ENCODE measurements at regions not wholly inside any gene's neighbourhood (a gene's known extent, or its start where the extent isn't known, plus 50 kb on each side); places are given as distances from the start of the nearest gene placed in this dataset.

GRCh38 chr4:152091405-152091804, 330.6 kb upstream of the GATB start:
- Histone ChIP-seq H3K4me1 (ENCODE audit: control insufficient read depth in 2 of 2, insufficient read depth in 2 of 2, low read length in 2 of 2) (peaks cover 8 to 16% of the 10 kb centered on the region in 2 donors), H3K27ac (ENCODE audit: low read depth in 2 of 2, low read length in 2 of 2) (no peak overlapping the region), H3K27me3 (ENCODE audit: control insufficient read depth in 2 of 2, insufficient read depth in 2 of 2, low read length in 2 of 2) (no peaks in the 10 kb centered on the region), H3K9ac (ENCODE audit: low read depth in 1 of 2, low read length in 2 of 2) (no peak overlapping the region), H3K9me3 (ENCODE audit: control insufficient read depth in 2 of 2, low read length in 2 of 2) (no peaks in the 10 kb centered on the region), H3K4me3 (ENCODE audit: low read length in 2 of 2) (no peak overlapping the region), H3K36me3 (ENCODE audit: control insufficient read depth in 2 of 2, insufficient read depth in 2 of 2, low read length in 2 of 2) (no peaks in the 10 kb centered on the region)

GRCh38 chr4:152090543-152090942, 329.7 kb upstream of the GATB start:
- no peaks in the 10 kb centered on the region for H3K36me3 ChIP-seq (ENCODE audit: control insufficient read depth in 2 of 2, insufficient read depth in 2 of 2, low read length in 2 of 2)
- no peak overlapping the region for H3K27ac ChIP-seq (ENCODE audit: low read depth in 2 of 2, low read length in 2 of 2)
- H3K27me3 ChIP-seq (ENCODE audit: control insufficient read depth in 2 of 2, insufficient read depth in 2 of 2, low read length in 2 of 2), result no peaks in the 10 kb centered on the region
- peaks cover 8 to 12% of the 10 kb centered on the region in 2 donors for H3K4me1 ChIP-seq (ENCODE audit: control insufficient read depth in 2 of 2, insufficient read depth in 2 of 2, low read length in 2 of 2)
- H3K9ac ChIP-seq (ENCODE audit: low read depth in 1 of 2, low read length in 2 of 2), result no peak overlapping the region
- no peak overlapping the region for H3K4me3 ChIP-seq (ENCODE audit: low read length in 2 of 2)
- no peaks in the 10 kb centered on the region for H3K9me3 ChIP-seq (ENCODE audit: control insufficient read depth in 2 of 2, low read length in 2 of 2)

GRCh38 chr4:152089584-152089983, 328.8 kb upstream of the GATB start:
- H3K27me3 ChIP-seq (ENCODE audit: control insufficient read depth in 2 of 2, insufficient read depth in 2 of 2, low read length in 2 of 2), result no peaks in the 10 kb centered on the region
- H3K9ac ChIP-seq (ENCODE audit: low read depth in 1 of 2, low read length in 2 of 2), result no peak overlapping the region
- peaks cover 5 to 6% of the 10 kb centered on the region in 2 donors for H3K4me1 ChIP-seq (ENCODE audit: control insufficient read depth in 2 of 2, insufficient read depth in 2 of 2, low read length in 2 of 2)
- H3K9me3 ChIP-seq (ENCODE audit: control insufficient read depth in 2 of 2, low read length in 2 of 2), result no peaks in the 10 kb centered on the region
- H3K4me3 ChIP-seq (ENCODE audit: low read length in 2 of 2), result no peak overlapping the region
- H3K27ac ChIP-seq (ENCODE audit: low read depth in 2 of 2, low read length in 2 of 2), result no peak overlapping the region
- no peaks in the 10 kb centered on the region for H3K36me3 ChIP-seq (ENCODE audit: control insufficient read depth in 2 of 2, insufficient read depth in 2 of 2, low read length in 2 of 2)

- no peak overlapping the region for H3K9ac ChIP-seq (ENCODE audit: low read depth in 1 of 2, low read length in 2 of 2)
- H3K27me3 ChIP-seq (ENCODE audit: control insufficient read depth in 2 of 2, insufficient read depth in 2 of 2, low read length in 2 of 2), result no peaks in the 10 kb centered on the region
- no peak overlapping the region for H3K4me3 ChIP-seq (ENCODE audit: low read length in 2 of 2)
- H3K4me1 ChIP-seq (ENCODE audit: control insufficient read depth in 2 of 2, insufficient read depth in 2 of 2, low read length in 2 of 2), result no peaks in the 10 kb centered on the region
- no peaks in the 10 kb centered on the region for H3K9me3 ChIP-seq (ENCODE audit: control insufficient read depth in 2 of 2, low read length in 2 of 2)
- H3K27ac ChIP-seq (ENCODE audit: low read depth in 2 of 2, low read length in 2 of 2), result no peak overlapping the region
- H3K36me3 ChIP-seq (ENCODE audit: control insufficient read depth in 2 of 2, insufficient read depth in 2 of 2, low read length in 2 of 2), result no peaks in the 10 kb centered on the region
Measured at GRCh38 chr4:152087335-152087734, 326.5 kb upstream of the GATB start.

- Histone ChIP-seq H3K9me3 (ENCODE audit: control insufficient read depth in 2 of 2, low read length in 2 of 2) (no peaks in the 10 kb centered on the region), H3K27ac (ENCODE audit: low read depth in 2 of 2, low read length in 2 of 2) (no peak overlapping the region), H3K27me3 (ENCODE audit: control insufficient read depth in 2 of 2, insufficient read depth in 2 of 2, low read length in 2 of 2) (no peaks in the 10 kb centered on the region), H3K4me3 (ENCODE audit: low read length in 2 of 2) (no peak overlapping the region), H3K9ac (ENCODE audit: low read depth in 1 of 2, low read length in 2 of 2) (no peak overlapping the region), H3K36me3 (ENCODE audit: control insufficient read depth in 2 of 2, insufficient read depth in 2 of 2, low read length in 2 of 2) (no peaks in the 10 kb centered on the region), H3K4me1 (ENCODE audit: control insufficient read depth in 2 of 2, insufficient read depth in 2 of 2, low read length in 2 of 2) (no peaks in the 10 kb centered on the region)
Measured at GRCh38 chr4:152085657-152086056, 324.9 kb upstream of the GATB start.

GRCh38 chr4:152083338-152083737, 322.5 kb upstream of the GATB start:
- Histone ChIP-seq H3K4me3 (ENCODE audit: low read length in 2 of 2) (no peak overlapping the region), H3K27me3 (ENCODE audit: control insufficient read depth in 2 of 2, insufficient read depth in 2 of 2, low read length in 2 of 2) (no peaks in the 10 kb centered on the region), H3K9me3 (ENCODE audit: control insufficient read depth in 2 of 2, low read length in 2 of 2) (no peaks in the 10 kb centered on the region), H3K4me1 (ENCODE audit: control insufficient read depth in 2 of 2, insufficient read depth in 2 of 2, low read length in 2 of 2) (no peaks in the 10 kb centered on the region), H3K9ac (ENCODE audit: low read depth in 1 of 2, low read length in 2 of 2) (no peak overlapping the region), H3K27ac (ENCODE audit: low read depth in 2 of 2, low read length in 2 of 2) (no peak overlapping the region), H3K36me3 (ENCODE audit: control insufficient read depth in 2 of 2, insufficient read depth in 2 of 2, low read length in 2 of 2) (no peaks in the 10 kb centered on the region)

- Histone ChIP-seq H3K27ac (ENCODE audit: low read depth in 2 of 2, low read length in 2 of 2) (no peak overlapping the region), H3K9ac (ENCODE audit: low read depth in 1 of 2, low read length in 2 of 2) (no peak overlapping the region), H3K4me3 (ENCODE audit: low read length in 2 of 2) (no peak overlapping the region), H3K36me3 (ENCODE audit: control insufficient read depth in 2 of 2, insufficient read depth in 2 of 2, low read length in 2 of 2) (no peaks in the 10 kb centered on the region), H3K4me1 (ENCODE audit: control insufficient read depth in 2 of 2, insufficient read depth in 2 of 2, low read length in 2 of 2) (no peaks in the 10 kb centered on the region), H3K9me3 (ENCODE audit: control insufficient read depth in 2 of 2, low read length in 2 of 2) (no peaks in the 10 kb centered on the region), H3K27me3 (ENCODE audit: control insufficient read depth in 2 of 2, insufficient read depth in 2 of 2, low read length in 2 of 2) (no peaks in the 10 kb centered on the region)
Measured at GRCh38 chr4:152081024-152081423, 320.2 kb upstream of the GATB start.

GRCh38 chr4:152079543-152080293, 318.9 kb upstream of the GATB start:
- H3K27ac ChIP-seq (ENCODE audit: low read depth in 2 of 2, low read length in 2 of 2), result no peak overlapping the region

GRCh38 chr4:152079079-152079478, 318.3 kb upstream of the GATB start:
- Histone ChIP-seq H3K4me1 (ENCODE audit: control insufficient read depth in 2 of 2, insufficient read depth in 2 of 2, low read length in 2 of 2) (no peaks in the 10 kb centered on the region), H3K4me3 (ENCODE audit: low read length in 2 of 2) (no peak overlapping the region), H3K9ac (ENCODE audit: low read depth in 1 of 2, low read length in 2 of 2) (no peak overlapping the region), H3K27me3 (ENCODE audit: control insufficient read depth in 2 of 2, insufficient read depth in 2 of 2, low read length in 2 of 2) (no peaks in the 10 kb centered on the region), H3K9me3 (ENCODE audit: control insufficient read depth in 2 of 2, low read length in 2 of 2) (no peaks in the 10 kb centered on the region), H3K27ac (ENCODE audit: low read depth in 2 of 2, low read length in 2 of 2) (no peak overlapping the region), H3K36me3 (ENCODE audit: control insufficient read depth in 2 of 2, insufficient read depth in 2 of 2, low read length in 2 of 2) (no peaks in the 10 kb centered on the region)

More at GRCh38 chr4:152079543-152080293, 318.9 kb upstream of the GATB start:
- H3K36me3 ChIP-seq (ENCODE audit: control insufficient read depth in 2 of 2, insufficient read depth in 2 of 2, low read length in 2 of 2), result no peaks in the 10 kb centered on the region
- no peak overlapping the region for H3K9ac ChIP-seq (ENCODE audit: low read depth in 1 of 2, low read length in 2 of 2)
- no peaks in the 10 kb centered on the region for H3K27me3 ChIP-seq (ENCODE audit: control insufficient read depth in 2 of 2, insufficient read depth in 2 of 2, low read length in 2 of 2)
- no peaks in the 10 kb centered on the region for H3K4me1 ChIP-seq (ENCODE audit: control insufficient read depth in 2 of 2, insufficient read depth in 2 of 2, low read length in 2 of 2)
- no peak overlapping the region for H3K4me3 ChIP-seq (ENCODE audit: low read length in 2 of 2)
- no peaks in the 10 kb centered on the region for H3K9me3 ChIP-seq (ENCODE audit: control insufficient read depth in 2 of 2, low read length in 2 of 2)

- Histone ChIP-seq H3K9ac (ENCODE audit: low read depth in 1 of 2, low read length in 2 of 2) (no peak overlapping the region), H3K36me3 (ENCODE audit: control insufficient read depth in 2 of 2, insufficient read depth in 2 of 2, low read length in 2 of 2) (no peaks in the 10 kb centered on the region), H3K9me3 (ENCODE audit: control insufficient read depth in 2 of 2, low read length in 2 of 2) (no peaks in the 10 kb centered on the region), H3K27ac (ENCODE audit: low read depth in 2 of 2, low read length in 2 of 2) (no peak overlapping the region), H3K4me1 (ENCODE audit: control insufficient read depth in 2 of 2, insufficient read depth in 2 of 2, low read length in 2 of 2) (no peaks in the 10 kb centered on the region), H3K27me3 (ENCODE audit: control insufficient read depth in 2 of 2, insufficient read depth in 2 of 2, low read length in 2 of 2) (no peaks in the 10 kb centered on the region), H3K4me3 (ENCODE audit: low read length in 2 of 2) (no peak overlapping the region)
Measured at GRCh38 chr4:152077582-152077981, 316.8 kb upstream of the GATB start.
